ENCODE measurements at regions not wholly inside any gene's neighbourhood (a gene's known extent, or its start where the extent isn't known, plus 50 kb on each side); places are given as distances from the start of the nearest gene placed in this dataset.

GRCh38 chr10:118958559-118958958 lies 71.0 kb upstream of the NANOS1 start:
- TF ChIP-seq, protein P1, sequence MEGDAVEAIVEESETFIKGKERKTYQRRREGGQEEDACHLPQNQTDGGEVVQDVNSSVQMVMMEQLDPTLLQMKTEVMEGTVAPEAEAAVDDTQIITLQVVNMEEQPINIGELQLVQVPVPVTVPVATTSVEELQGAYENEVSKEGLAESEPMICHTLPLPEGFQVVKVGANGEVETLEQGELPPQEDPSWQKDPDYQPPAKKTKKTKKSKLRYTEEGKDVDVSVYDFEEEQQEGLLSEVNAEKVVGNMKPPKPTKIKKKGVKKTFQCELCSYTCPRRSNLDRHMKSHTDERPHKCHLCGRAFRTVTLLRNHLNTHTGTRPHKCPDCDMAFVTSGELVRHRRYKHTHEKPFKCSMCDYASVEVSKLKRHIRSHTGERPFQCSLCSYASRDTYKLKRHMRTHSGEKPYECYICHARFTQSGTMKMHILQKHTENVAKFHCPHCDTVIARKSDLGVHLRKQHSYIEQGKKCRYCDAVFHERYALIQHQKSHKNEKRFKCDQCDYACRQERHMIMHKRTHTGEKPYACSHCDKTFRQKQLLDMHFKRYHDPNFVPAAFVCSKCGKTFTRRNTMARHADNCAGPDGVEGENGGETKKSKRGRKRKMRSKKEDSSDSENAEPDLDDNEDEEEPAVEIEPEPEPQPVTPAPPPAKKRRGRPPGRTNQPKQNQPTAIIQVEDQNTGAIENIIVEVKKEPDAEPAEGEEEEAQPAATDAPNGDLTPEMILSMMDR (tag by site-specific recombination; IDR thresholded peaks at IDR 0.05), result no peak
- no peak for TF ChIP-seq TRIM28 (IDR thresholded peaks at IDR 0.05; ENCODE audit: borderline replicate concordance, low read length)
- TF ChIP-seq ZNF366 (tag by site-specific recombination; conservative IDR thresholded peaks at IDR 0.05), result no peak
